ENCODE measurements at regions not wholly inside any gene's neighbourhood (a gene's known extent, or its start where the extent isn't known, plus 50 kb on each side); places are given as distances from the start of the nearest gene placed in this dataset.

- no peak for DNase-seq
These were observed 347.8 kb upstream of the B3GAT1 start for GRCh38 chr11:134759855-134760254.

GRCh38 chr11:134759274-134759673, 347.2 kb upstream of the B3GAT1 start:
- DNase-seq: no peak

- no peak for DNase-seq
These were observed 346.4 kb upstream of the B3GAT1 start for GRCh38 chr11:134758342-134758931.

GRCh38 chr11:134757633-134758032, 345.6 kb upstream of the B3GAT1 start:
- DNase-seq: no peak

- DNase-seq: no peak
These were observed 344.9 kb upstream of the B3GAT1 start for GRCh38 chr11:134756811-134757540.

- no peak for DNase-seq
These were observed 343.5 kb upstream of the B3GAT1 start for GRCh38 chr11:134755535-134755934.

- DNase-seq: no peak
These were observed 342.6 kb upstream of the B3GAT1 start for GRCh38 chr11:134754521-134755198.

GRCh38 chr11:134753771-134754520, 341.9 kb upstream of the B3GAT1 start:
- DNase-seq: no peak

- no peak for DNase-seq
These were observed 341.1 kb upstream of the B3GAT1 start for GRCh38 chr11:134752964-134753770.

GRCh38 chr11:134752526-134752925, 340.5 kb upstream of the B3GAT1 start:
- no peak for DNase-seq

GRCh38 chr11:134751766-134752165, 339.7 kb upstream of the B3GAT1 start:
- no peak for DNase-seq

GRCh38 chr11:134751031-134751585, 339.1 kb upstream of the B3GAT1 start:
- DNase-seq: no peak

GRCh38 chr11:134750619-134751018, 338.6 kb upstream of the B3GAT1 start:
- no peak for DNase-seq

- DNase-seq: no peak
These were observed 337.2 kb upstream of the B3GAT1 start for GRCh38 chr11:134749040-134749839.

- no peak for DNase-seq
These were observed 334.6 kb upstream of the B3GAT1 start for GRCh38 chr11:134746609-134747008.

- DNase-seq: no peak
These were observed 333.4 kb upstream of the B3GAT1 start for GRCh38 chr11:134745456-134745855.

GRCh38 chr11:134743820-134744195, 331.8 kb upstream of the B3GAT1 start:
- DNase-seq: no peak

- no peak for DNase-seq
These were observed 331.1 kb upstream of the B3GAT1 start for GRCh38 chr11:134742956-134743819.

GRCh38 chr11:134742224-134742612, 330.2 kb upstream of the B3GAT1 start:
- DNase-seq: no peak

GRCh38 chr11:134741453-134742223, 329.6 kb upstream of the B3GAT1 start:
- no peak for DNase-seq
